Muscle layer of colon (tissue), 2 donors: ENCODE measurements at regions not wholly inside any gene's neighbourhood (a gene's known extent, or its start where the extent isn't known, plus 50 kb on each side); places are given as distances from the start of the nearest gene placed in this dataset.

Experiments
- H3K27ac ChIP-seq: one replicate; pipeline ENCODE4 v1.7.0; 2013; ENCODE audit warnings: low read depth, mild to moderate bottlenecking, low read length, moderate library complexity
- H3K27me3 ChIP-seq, 2 donors: one replicate each; pipeline ENCODE4 v1.7.0; 2013; ENCODE audit warnings: low read length in 2 of 2, mild to moderate bottlenecking in 2 of 2; ENCODE audit not compliant: insufficient read depth in 2 of 2, control insufficient read depth in 1 of 2
- H3K36me3 ChIP-seq: one replicate; pipeline ENCODE4 v1.7.0; 2013; ENCODE audit warnings: mild to moderate bottlenecking, low read length; ENCODE audit not compliant: insufficient read depth
- H3K4me1 ChIP-seq: one replicate; pipeline ENCODE4 v1.7.0; 2013; ENCODE audit warnings: mild to moderate bottlenecking, low read length; ENCODE audit not compliant: insufficient read depth
- H3K4me3 ChIP-seq, 2 donors: one replicate each; pipeline ENCODE4 v1.7.0; 2013; ENCODE audit warnings: low read length in 2 of 2, low read depth in 1 of 2, mild to moderate bottlenecking in 1 of 2, moderate library complexity in 1 of 2
- H3K9ac ChIP-seq: one replicate; pipeline ENCODE4 v1.7.0; 2013; ENCODE audit warnings: low read length
- H3K9me3 ChIP-seq: one replicate; pipeline ENCODE4 v1.7.0; 2013; ENCODE audit warnings: mild to moderate bottlenecking, low read length
- donor health status: abdominal sarcoma.
- donor health status: Adenocarcinoma of cecum.

GRCh38 chr6:100153636-100154275, 159.7 kb upstream of the MCHR2 start:
- Histone ChIP-seq H3K27me3 (no peaks in the 10 kb centered on the region), H3K27ac (no peak overlapping the region), H3K9ac (no peak overlapping the region), H3K9me3 (no peaks in the 10 kb centered on the region), H3K4me3 (no peak overlapping the region), H3K4me1 (no peaks in the 10 kb centered on the region), H3K36me3 (no peaks in the 10 kb centered on the region)

- no peak overlapping the region for H3K9ac ChIP-seq
- no peaks in the 10 kb centered on the region for H3K9me3 ChIP-seq
- no peaks in the 10 kb centered on the region for H3K27me3 ChIP-seq
- H3K4me1 ChIP-seq = no peaks in the 10 kb centered on the region
- H3K27ac ChIP-seq = no peak overlapping the region
- H3K4me3 ChIP-seq = no peak overlapping the region
- no peaks in the 10 kb centered on the region for H3K36me3 ChIP-seq
Measured at GRCh38 chr6:100152201-100152600, 158.2 kb upstream of the MCHR2 start.

GRCh38 chr6:100144991-100145390, 151.0 kb upstream of the MCHR2 start:
- H3K36me3 ChIP-seq = no peaks in the 10 kb centered on the region
- no peak overlapping the region for H3K27ac ChIP-seq
- no peaks in the 10 kb centered on the region for H3K9me3 ChIP-seq
- H3K9ac ChIP-seq = no peak overlapping the region
- H3K4me3 ChIP-seq = no peak overlapping the region
- H3K27me3 ChIP-seq = no peaks in the 10 kb centered on the region
- no peaks in the 10 kb centered on the region for H3K4me1 ChIP-seq

- no peaks in the 10 kb centered on the region for H3K27me3 ChIP-seq
- H3K9ac ChIP-seq = no peak overlapping the region
- H3K4me3 ChIP-seq = no peak overlapping the region
- H3K4me1 ChIP-seq = no peaks in the 10 kb centered on the region
- no peaks in the 10 kb centered on the region for H3K36me3 ChIP-seq
- H3K9me3 ChIP-seq = no peaks in the 10 kb centered on the region
- H3K27ac ChIP-seq = no peak overlapping the region
Measured at GRCh38 chr6:100138346-100139022, 144.5 kb upstream of the MCHR2 start.

GRCh38 chr6:100137759-100138158, 143.7 kb upstream of the MCHR2 start:
- Histone ChIP-seq H3K27ac (no peak overlapping the region), H3K27me3 (no peaks in the 10 kb centered on the region), H3K9me3 (no peaks in the 10 kb centered on the region), H3K4me1 (no peaks in the 10 kb centered on the region), H3K36me3 (no peaks in the 10 kb centered on the region), H3K9ac (no peak overlapping the region), H3K4me3 (no peak overlapping the region)

- Histone ChIP-seq H3K9ac (no peak overlapping the region), H3K9me3 (no peaks in the 10 kb centered on the region), H3K27ac (no peak overlapping the region)
Measured at GRCh38 chr6:100136590-100136989, 142.6 kb upstream of the MCHR2 start.

GRCh38 chr6:100135977-100136376, 142.0 kb upstream of the MCHR2 start:
- Histone ChIP-seq H3K4me3 (no peak overlapping the region), H3K27ac (no peak overlapping the region), H3K9me3 (no peaks in the 10 kb centered on the region)

More at GRCh38 chr6:100136590-100136989, 142.6 kb upstream of the MCHR2 start:
- no peaks in the 10 kb centered on the region for H3K27me3 ChIP-seq
- no peak overlapping the region for H3K4me3 ChIP-seq
- no peaks in the 10 kb centered on the region for H3K4me1 ChIP-seq
- H3K36me3 ChIP-seq = no peaks in the 10 kb centered on the region

GRCh38 chr6:100134703-100135102, 140.7 kb upstream of the MCHR2 start:
- no peak overlapping the region for H3K9ac ChIP-seq
- no peaks in the 10 kb centered on the region for H3K9me3 ChIP-seq
- H3K4me1 ChIP-seq = no peaks in the 10 kb centered on the region
- no peaks in the 10 kb centered on the region for H3K36me3 ChIP-seq
- H3K4me3 ChIP-seq = no peak overlapping the region
- no peak overlapping the region for H3K27ac ChIP-seq
- H3K27me3 ChIP-seq = no peaks in the 10 kb centered on the region

More at GRCh38 chr6:100135977-100136376, 142.0 kb upstream of the MCHR2 start:
- Histone ChIP-seq H3K27me3 (no peaks in the 10 kb centered on the region), H3K36me3 (no peaks in the 10 kb centered on the region), H3K4me1 (no peaks in the 10 kb centered on the region), H3K9ac (no peak overlapping the region)

GRCh38 chr6:100134297-100134696, 140.3 kb upstream of the MCHR2 start:
- Histone ChIP-seq H3K27me3 (no peaks in the 10 kb centered on the region), H3K9me3 (no peaks in the 10 kb centered on the region), H3K27ac (no peak overlapping the region), H3K36me3 (no peaks in the 10 kb centered on the region), H3K9ac (no peak overlapping the region), H3K4me3 (no peak overlapping the region), H3K4me1 (no peaks in the 10 kb centered on the region)

GRCh38 chr6:100132005-100132404, 138.0 kb upstream of the MCHR2 start:
- H3K4me3 ChIP-seq = no peak overlapping the region
- H3K9ac ChIP-seq = no peak overlapping the region
- no peak overlapping the region for H3K27ac ChIP-seq
- no peaks in the 10 kb centered on the region for H3K9me3 ChIP-seq
- no peaks in the 10 kb centered on the region for H3K36me3 ChIP-seq
- no peaks in the 10 kb centered on the region for H3K27me3 ChIP-seq
- no peaks in the 10 kb centered on the region for H3K4me1 ChIP-seq

- Histone ChIP-seq H3K4me1 (no peaks in the 10 kb centered on the region), H3K9me3 (no peaks in the 10 kb centered on the region), H3K4me3 (no peak overlapping the region), H3K27me3 (no peaks in the 10 kb centered on the region), H3K36me3 (no peaks in the 10 kb centered on the region), H3K9ac (no peak overlapping the region), H3K27ac (no peak overlapping the region)
Measured at GRCh38 chr6:100130630-100131029, 136.6 kb upstream of the MCHR2 start.
